Pons (tissue), 1 donor: ENCODE measurements at regions not wholly inside any gene's neighbourhood (a gene's known extent, or its start where the extent isn't known, plus 50 kb on each side); places are given as distances from the start of the nearest gene placed in this dataset.
"Not testable (repeated sequence)": the region's sequence is repeated elsewhere in the genome, so short reads cannot be mapped to it uniquely, and the experiment has no call there.

Source experiments
- DNase-seq: peaks from one replicate; pipeline ENCODE4 v3.0.0-alpha.2; 2016; ENCODE audit warnings: low spot score

- no peak for DNase-seq
Measured at GRCh38 chr2:2472044-2472443, 141.0 kb upstream of the MYT1L start.

- DNase-seq = no peak
Measured at GRCh38 chr2:2466534-2466933, 135.5 kb upstream of the MYT1L start.

GRCh38 chr2:2464643-2465042 lies 133.6 kb upstream of the MYT1L start:
- no peak for DNase-seq

- DNase-seq = no peak
Measured at GRCh38 chr2:2464094-2464493, 133.0 kb upstream of the MYT1L start.

- no peak for DNase-seq
Measured at GRCh38 chr2:2456721-2457120, 125.6 kb upstream of the MYT1L start.

- DNase-seq = no peak
Measured at GRCh38 chr2:2455151-2455550, 124.1 kb upstream of the MYT1L start.

- DNase-seq = no peak
Measured at GRCh38 chr2:2452961-2453360, 121.9 kb upstream of the MYT1L start.

- DNase-seq = not testable (repeated sequence)
Measured at GRCh38 chr2:2451275-2451674, 120.2 kb upstream of the MYT1L start.

- no peak for DNase-seq
Measured at GRCh38 chr2:2448178-2448577, 117.1 kb upstream of the MYT1L start.

- DNase-seq = no peak
Measured at GRCh38 chr2:2422621-2423020, 91.5 kb upstream of the MYT1L start.

GRCh38 chr2:2413525-2413924 lies 82.5 kb upstream of the MYT1L start:
- DNase-seq = no peak

- no peak for DNase-seq
Measured at GRCh38 chr2:2410987-2411386, 79.9 kb upstream of the MYT1L start.

- no peak for DNase-seq
Measured at GRCh38 chr2:2409481-2409880, 78.4 kb upstream of the MYT1L start.

- no peak for DNase-seq
Measured at GRCh38 chr2:2405780-2406179, 74.7 kb upstream of the MYT1L start.

- no peak for DNase-seq
Measured at GRCh38 chr2:2400286-2401038, 69.4 kb upstream of the MYT1L start.

- no peak for DNase-seq
Measured at GRCh38 chr2:2399396-2399795, 68.3 kb upstream of the MYT1L start.

- no peak for DNase-seq
Measured at GRCh38 chr2:2392332-2392731, 61.3 kb upstream of the MYT1L start.

GRCh38 chr2:2389215-2389614 lies 58.1 kb upstream of the MYT1L start:
- DNase-seq = no peak
